GM18867 (cell line): ENCODE measurements at regions not wholly inside any gene's neighbourhood (a gene's known extent, or its start where the extent isn't known, plus 50 kb on each side); places are given as distances from the start of the nearest gene placed in this dataset.

Experiments used
- ATAC-seq: cut with Tn5 transposase; IDR thresholded peaks from one replicate; pipeline ENCODE4 v1.9.1; 2021; ENCODE audit warnings: mild to moderate bottlenecking, moderate library complexity; ENCODE audit not compliant: unreplicated experiment

GRCh38 chr3:197353001-197353866, 54.8 kb upstream of the DLG1 start:
- ATAC-seq = no peak

- no peak for ATAC-seq
These were observed 54.0 kb upstream of the DLG1 start for GRCh38 chr3:197352382-197352781.

- no peak for ATAC-seq
These were observed 52.0 kb upstream of the DLG1 start for GRCh38 chr3:197350446-197350845.

GRCh38 chr3:197349368-197349767, 51.0 kb upstream of the DLG1 start:
- no peak for ATAC-seq
